Spleen (tissue), 7 donors: ENCODE measurements at regions not wholly inside any gene's neighbourhood (a gene's known extent, or its start where the extent isn't known, plus 50 kb on each side); places are given as distances from the start of the nearest gene placed in this dataset.

ENCODE experiments used
- CTCF ChIP-seq, 11 experiments: fragments of 200-600 bp in 7 of 11; fragments of 450-650 bp in 4 of 11; sonication (generic) in 4 of 11; IDR thresholded peaks in 8 of 11; conservative IDR thresholded peaks in 3 of 11; 1 replicate in 7 of 11; 2 replicates in 4 of 11; pipeline versions ENCODE4 v1.4.0 to v1.8.0; 2016 to 2021; ENCODE audit warnings: antibody characterized with exemption in 11 of 11, inconsistent platforms in 4 of 11, mild to moderate bottlenecking in 1 of 11
- POLR2A ChIP-seq, 3 donors: fragments of 450-650 bp; IDR thresholded peaks; one replicate each; pipeline ENCODE4 v1.5.1; 2017; ENCODE audit warnings: antibody characterized with exemption in 3 of 3, mild to moderate bottlenecking in 1 of 3
- POLR2AphosphoS5 ChIP-seq, 3 donors: sonication (generic); formaldehyde crosslinking; IDR thresholded peaks; one replicate each; pipeline ENCODE4 v1.5.1; 2017; ENCODE audit warnings: antibody characterized with exemption in 3 of 3
- donor health status: DM: no; HTN: no; CAD: no; lungs with moderate emphysema.
- donor health status: DM: no; HTN: no; CAD: no.
- donor health status: DM: no; HTN: no; CAD: no.

GRCh38 chr12:3389986-3390385 is 101.0 kb upstream of the PRMT8 start:
- TF ChIP-seq CTCF (IDR thresholded peaks at IDR 0.05 in 8 of 11, conservative IDR thresholded peaks at IDR 0.05 in 3 of 11) (no peak), POLR2A (IDR thresholded peaks at IDR 0.05) (no peak), POLR2AphosphoS5 (IDR thresholded peaks at IDR 0.05) (no peak)
